Mammary epithelial cell (primary cell): ENCODE measurements at regions not wholly inside any gene's neighbourhood (a gene's known extent, or its start where the extent isn't known, plus 50 kb on each side); places are given as distances from the start of the nearest gene placed in this dataset.

ENCODE experiments used
- CTCF ChIP-seq, 2 donors: IDR thresholded peaks in 1 of 2; conservative IDR thresholded peaks in 1 of 2; 2 replicates each; pipeline ENCODE4 v1.5.1; 2011 to 2012; ENCODE audit warnings: inconsistent platforms in 2 of 2, low read length in 2 of 2, mild to moderate bottlenecking in 2 of 2, control low read depth in 1 of 2, low read depth in 1 of 2; ENCODE audit not compliant: insufficient read depth in 1 of 2; ENCODE audit errors: extremely low read depth in 1 of 2
- EZH2 ChIP-seq: IDR thresholded peaks from 2 replicates; pipeline ENCODE4 v1.6.1; 2012; ENCODE audit warnings: low read length, inconsistent platforms, borderline replicate concordance

DNA sequence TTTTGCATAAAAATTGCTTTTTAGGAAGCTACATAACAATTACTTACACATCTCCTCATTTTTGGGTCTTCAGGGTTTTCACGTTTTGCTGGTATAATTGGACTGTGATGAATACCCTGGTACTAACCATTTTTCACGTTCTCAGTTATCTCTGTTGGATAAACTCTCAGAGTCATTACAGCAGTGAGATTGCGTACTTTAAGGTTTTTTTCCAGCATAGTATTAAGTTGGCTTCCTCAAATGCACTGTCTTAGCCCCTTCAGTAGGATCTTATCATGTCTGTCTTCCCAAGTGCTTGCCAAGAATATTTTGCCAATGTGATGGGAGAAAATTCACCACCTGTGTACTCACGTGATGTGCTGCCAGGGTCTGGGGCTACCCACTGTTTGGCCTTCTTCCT lies 342.5 kb downstream of the TEX29 start:
- TF ChIP-seq CTCF (conservative IDR thresholded peaks at IDR 0.05 in 1 of 2, IDR thresholded peaks at IDR 0.05 in 1 of 2; ENCODE audit: extremely low read depth in 1 of 2, insufficient read depth in 1 of 2, low read depth in 1 of 2, low read length in 2 of 2) (no peak), EZH2 (no peak)
